ENCODE measurements at regions not wholly inside any gene's neighbourhood (a gene's known extent, or its start where the extent isn't known, plus 50 kb on each side); places are given as distances from the start of the nearest gene placed in this dataset.
"Not testable (repeated sequence)": the region's sequence is repeated elsewhere in the genome, so short reads cannot be mapped to it uniquely, and the experiment has no call there.

DNA sequence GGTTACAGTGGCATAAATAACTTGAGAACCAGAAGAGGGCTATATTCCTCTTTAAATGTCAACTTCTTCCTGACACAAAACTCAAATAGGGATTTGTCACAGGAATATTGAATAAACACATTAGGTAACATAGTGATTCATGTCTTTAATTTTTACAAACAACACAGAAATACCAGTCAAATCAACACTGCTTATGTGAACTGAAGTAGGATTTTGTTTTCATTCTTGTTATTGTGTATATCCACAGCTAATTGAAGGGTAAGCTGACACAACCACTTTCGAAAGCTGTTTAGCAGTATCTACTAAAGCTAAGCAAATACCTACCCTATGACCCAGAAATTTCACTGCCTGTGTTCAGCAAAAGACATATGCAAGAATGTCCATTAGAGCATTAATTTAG, 120.4 kb upstream of the EOLA2 start:
- no peak for DNase-seq

DNA sequence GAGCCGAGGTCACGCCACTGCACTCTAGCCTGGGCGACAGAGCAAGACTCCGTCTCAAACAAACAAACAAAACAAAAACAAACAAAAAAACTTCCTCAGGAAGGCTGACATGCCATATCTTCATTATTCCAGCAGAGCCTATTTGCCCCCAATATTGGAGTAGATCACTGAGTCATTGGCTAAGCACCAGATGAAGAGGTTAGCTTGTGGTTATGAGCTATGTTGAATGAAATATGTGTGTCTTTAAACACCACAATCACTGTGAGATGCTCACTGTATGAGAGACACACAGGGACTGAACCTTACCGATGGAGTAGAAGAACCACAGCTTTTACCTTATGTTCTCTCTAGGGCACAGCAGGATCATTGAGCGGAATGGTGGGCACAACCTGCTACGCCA, 122.1 kb upstream of the EOLA2 start:
- DNase-seq = no peak

DNA sequence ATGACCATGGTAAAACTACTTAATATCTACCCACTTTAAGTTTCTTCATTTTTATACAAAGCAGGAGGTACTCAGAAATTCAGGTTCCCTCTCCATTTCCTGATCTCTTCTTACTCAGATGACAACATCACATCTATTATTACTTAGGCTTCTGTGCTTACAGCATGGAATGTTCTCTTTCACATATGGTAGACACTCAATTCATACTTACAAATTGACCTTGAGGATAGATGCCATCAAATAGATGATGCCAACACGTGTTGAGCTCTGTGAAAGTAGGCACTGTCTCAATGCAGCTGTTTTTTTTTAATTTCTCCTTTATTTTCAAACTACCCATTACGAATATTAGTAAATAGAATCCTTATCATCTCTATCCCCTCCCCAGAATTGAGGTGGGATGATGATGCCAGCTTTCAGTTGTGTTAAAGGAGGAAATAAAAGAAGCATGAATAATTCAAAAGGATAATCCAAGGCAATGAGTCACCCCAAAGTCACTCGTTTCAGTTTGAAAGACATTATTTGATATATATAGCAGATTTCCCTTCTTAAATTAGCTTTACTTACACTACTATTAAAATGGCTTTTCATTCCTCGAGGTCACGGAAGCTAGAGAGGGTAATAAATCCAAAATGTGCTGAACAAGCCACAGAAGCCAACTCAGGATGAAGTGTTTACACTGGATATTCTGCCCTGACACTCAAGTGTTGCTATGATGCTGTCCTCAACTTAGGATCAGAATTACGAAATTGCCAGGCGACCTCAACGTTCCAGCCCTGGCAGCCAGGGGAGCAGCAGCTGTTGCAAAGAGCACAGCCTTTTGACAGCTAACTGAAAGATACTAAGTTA, 124.2 kb upstream of the EOLA2 start:
- no peak for DNase-seq

DNA sequence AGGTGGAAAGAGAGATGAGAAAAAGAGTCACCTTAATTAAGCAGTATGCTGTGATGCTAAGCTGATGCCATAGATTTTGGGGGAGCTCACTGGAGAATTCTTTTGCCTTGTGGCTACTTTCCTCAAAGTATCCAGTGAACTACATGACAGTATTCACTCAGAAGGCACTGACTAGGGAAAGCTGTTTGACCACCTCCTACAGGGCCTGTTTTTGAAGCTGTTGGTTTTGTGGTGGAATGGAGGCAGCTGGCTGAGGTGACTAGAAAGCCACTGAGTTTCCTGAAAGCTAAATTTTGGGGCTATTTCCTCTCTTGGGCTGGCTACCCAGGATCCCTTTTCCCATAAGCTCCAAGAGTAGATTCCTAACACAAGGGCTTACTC, 124.8 kb upstream of the EOLA2 start:
- DNase-seq = no peak

DNA sequence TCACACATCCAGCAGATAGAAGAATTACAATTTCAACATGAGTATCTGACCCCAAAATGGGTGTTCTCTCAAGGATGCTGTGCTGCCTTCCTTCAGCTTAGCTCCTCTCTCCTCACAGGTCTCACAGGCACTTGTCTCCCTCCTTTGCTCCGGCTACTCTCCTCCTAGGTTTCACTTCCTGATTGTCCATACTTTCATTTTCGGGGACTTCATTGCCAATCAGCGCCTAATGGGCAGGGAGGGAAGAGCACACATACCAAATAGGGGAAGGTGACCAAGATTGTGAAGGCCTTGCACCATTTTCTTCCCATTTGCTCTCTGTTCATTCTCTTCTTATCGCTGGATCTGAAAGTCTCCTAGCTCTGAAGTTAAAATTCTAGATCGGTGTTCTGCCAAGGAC, 125.4 kb upstream of the EOLA2 start:
- DNase-seq = no peak

DNA sequence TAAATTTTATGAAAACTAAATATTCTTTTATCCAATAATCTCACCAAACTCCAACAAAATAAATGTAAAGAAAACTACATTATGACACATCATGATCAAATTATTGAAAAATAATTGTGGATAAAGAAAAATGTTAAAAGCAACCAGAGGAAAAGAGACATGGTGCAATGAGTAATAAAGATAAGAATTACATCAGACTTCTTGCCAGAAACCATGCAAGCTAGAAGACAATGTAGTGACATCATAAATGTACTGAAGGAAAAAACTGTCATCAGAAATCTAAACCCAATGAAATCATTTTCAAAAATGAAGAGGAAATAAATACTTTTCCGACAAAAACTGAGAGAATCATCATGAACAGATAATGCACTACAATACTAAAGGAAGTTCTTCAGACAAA, 135.9 kb upstream of the EOLA2 start:
- DNase-seq = no peak

DNA sequence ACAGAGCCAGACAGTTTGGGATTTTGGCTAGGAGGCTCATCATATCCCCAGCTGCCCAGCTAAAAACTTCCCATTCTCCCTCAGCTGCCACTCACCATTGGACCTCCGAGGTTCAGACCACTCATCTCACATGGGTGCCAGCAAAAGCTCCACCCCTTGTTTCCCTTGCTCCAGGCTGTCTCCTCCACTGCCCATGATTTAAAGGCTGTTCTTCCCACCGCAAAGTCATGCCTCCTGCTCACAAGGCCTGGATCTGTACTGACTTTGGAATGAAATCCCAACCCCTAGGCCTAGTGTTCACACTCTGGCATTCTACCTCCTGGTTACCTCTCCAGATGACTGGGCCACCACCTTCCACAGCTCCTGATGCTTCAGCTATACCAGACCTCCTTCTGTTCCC, 142.2 kb upstream of the EOLA2 start:
- no peak for DNase-seq

DNA sequence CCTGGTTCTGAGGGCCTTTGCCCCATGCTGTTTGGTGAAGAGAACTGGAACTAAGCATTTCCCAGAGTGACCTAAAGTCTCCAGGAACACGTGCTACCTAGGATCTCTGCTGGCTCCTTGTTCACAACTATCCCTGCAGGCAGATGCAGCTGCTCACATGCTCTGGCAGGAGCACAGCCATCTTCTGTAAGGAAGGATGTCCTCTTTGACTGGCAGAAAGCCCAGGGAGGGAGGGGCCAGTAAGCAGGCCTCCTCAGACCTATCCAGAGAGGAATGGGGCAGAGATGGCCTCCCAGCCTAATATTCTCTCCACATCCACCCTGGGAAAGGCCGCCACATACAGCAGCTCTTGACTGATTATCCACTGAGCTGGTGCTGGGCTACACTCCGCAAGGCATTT, 142.8 kb upstream of the EOLA2 start:
- DNase-seq = no peak

DNA sequence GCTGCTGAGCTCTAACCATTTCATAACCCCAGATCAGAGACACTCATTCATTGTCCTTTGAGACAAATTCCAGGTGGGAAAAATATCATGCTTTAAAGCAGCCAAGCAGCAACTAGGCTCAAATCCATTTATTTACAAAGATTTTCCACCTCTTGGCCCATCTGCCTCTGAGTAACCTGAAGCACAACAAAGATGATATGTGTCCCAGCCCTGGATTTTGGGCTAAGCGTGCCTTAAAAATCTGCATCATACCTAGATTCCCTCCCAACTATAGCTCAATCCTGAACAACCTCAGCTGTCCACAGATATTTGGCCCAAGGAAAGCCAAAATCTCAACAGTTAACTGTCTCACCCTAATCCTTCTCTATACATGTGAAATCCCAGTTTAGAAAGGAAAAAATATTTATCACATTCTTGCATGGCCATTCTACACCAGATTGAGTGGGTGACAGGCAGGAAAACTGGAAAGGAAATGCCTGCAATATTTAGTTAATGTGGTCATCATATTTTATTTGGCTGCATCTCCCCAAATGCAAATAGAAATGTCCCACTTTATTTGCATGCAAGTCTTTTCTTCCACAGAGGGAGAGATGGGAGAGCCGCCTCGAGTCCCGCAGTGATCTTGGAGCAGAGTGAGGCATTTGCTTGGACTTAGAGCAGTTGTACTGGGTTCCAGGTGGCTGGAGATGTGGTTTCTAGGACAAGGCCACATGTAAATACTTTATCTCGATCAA, 146.4 kb upstream of the EOLA2 start:
- no peak for DNase-seq

DNA sequence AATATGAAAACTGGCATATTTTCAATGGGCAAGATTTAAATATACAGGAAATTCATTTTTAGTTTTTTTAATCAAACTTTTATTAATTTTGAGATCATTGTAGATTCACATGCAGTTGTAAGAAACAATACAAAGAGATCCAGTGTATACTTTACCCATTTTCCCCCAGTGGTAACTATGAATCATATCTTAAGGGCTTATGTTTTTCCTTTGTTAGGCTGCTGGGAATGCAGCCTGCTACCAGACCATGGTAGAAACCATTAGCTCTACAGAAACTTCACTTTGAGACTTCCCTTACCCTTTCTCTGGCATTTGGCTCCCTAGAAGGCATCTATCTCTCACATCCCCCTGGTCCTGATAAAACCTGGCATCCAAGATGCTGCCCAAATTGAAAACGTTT, 147.6 kb upstream of the EOLA2 start:
- no peak for DNase-seq

DNA sequence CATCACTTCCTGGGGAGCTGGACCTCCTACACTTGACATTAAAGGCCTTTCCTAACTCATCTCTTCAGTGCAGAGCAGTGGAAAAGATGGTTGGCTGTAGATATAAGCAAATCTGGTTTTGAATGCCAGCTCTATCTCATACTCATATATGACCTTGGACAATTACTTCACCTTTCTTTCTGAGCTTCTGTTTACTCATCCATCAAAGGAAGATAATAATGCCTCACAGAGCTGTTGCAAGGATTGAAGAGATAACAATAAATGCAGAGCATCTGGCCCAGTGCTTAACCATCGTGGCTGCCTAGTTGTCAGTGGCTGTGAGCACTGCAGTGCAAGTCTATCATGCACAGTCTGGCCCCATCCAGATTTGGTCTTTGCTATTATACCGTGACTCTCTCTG, 148.1 kb upstream of the EOLA2 start:
- no peak for DNase-seq

DNA sequence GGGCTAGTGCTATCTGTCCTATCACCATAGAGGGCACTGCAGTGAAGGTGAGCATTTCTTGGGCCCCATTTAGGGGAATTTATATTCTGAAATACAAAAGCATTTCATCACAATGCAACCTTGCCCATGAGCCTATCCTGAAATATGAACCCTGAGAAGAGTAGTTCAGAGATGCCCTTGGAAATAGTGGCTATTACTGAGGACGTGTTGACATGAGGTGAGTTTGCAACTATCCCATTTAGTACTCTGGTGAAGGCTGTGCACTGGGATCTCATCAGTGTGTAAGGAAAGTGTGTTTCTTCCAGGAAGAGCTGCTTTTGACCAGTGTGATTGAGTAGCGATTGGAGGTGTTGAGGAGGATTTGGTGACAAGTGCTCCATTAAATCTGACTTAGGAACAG, 149.3 kb upstream of the EOLA2 start:
- DNase-seq = no peak

DNA sequence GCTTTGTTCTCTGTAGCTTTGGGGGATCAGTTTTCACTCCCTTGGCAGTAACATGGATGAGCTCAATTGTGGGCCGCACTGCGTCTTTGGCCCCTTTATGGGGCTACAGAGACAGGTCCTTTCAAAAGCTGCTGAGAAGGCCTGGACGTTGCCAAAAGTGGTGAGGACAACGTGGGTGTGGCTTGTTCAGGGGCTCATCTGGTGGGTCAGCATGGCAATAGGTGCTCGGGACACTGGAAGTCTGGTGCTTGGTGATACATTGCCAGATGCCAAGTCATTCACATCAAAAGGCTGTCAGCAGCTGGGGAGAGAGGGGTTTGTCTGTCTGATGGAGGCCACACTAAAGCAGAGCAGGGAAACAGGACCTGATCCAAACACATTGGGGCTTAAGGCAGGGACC, 149.8 kb upstream of the EOLA2 start:
- DNase-seq = no peak

DNA sequence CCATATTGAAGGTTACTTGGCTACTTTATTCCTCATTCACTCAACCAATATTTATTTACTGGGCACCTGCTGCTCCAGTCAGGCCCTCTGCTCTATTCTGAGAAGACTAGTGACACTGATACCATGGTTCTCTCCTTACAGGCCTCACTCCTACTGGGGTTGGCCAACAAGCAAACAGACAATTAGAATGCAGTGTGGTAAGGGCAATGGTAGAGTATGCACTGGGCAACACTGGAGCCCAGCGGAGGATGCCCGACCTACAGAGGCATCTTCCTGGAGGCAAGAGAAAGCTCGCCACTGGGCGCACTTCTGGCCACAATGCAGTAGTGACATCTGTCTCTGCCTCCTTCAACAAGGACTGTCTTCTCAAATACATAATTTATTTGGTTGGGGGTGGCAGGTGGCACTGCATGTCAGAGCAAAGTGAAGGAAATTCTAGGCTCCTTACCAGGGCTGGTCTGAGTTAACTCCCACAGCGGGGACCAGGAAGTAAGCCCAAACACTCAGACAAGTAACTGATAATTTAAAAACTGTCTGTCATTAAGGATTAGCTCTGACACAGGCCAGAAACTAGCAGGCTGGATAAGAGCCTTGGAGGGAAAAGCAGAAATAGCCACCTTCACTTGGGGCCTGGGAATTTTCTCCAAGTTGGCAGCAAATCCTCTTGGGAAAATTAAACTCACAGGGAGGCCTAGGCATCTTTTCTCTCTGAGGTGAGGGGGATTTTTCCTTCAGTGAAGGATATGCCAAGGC, 150.7 kb upstream of the EOLA2 start:
- DNase-seq = no peak

DNA sequence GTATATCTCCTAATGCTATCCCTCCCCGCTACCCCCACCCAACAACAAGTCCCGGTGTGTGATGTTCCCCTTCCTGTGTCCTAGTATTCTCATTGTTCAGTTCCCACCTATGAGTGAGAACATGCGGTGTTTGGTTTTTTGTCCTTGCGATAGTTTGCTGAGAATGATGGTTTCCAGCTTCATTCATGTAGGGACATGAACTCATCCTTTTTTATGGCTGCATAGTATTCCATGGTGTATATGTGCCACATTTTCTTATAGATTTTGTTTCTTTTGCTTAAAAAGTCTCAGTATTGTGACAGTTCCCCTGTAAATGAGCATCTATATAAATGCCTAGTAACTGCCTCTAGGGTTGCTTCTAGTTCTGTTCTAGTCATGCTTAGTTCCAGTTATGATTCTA, 153.0 kb upstream of the EOLA2 start:
- DNase-seq = not testable (repeated sequence)

DNA sequence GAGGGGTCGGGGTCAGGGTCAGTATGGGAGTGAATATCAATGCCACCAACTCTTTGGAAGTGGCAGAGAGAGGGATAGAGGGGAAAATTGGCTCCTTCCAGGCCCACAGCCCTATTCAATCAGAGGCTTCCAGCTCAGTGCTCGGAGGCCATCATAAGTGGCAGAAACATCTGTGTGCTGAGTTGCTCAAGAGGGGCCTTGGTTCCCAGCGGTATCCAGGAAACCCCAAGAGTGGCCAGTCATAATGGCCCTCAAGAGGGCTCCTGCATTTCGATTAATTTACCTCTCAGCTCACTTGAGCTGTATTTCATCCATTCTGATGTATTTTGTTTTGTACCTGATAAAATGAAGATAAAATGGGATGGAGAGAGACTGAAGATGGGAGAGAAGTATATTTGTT, 154.3 kb upstream of the EOLA2 start:
- no peak for DNase-seq

DNA sequence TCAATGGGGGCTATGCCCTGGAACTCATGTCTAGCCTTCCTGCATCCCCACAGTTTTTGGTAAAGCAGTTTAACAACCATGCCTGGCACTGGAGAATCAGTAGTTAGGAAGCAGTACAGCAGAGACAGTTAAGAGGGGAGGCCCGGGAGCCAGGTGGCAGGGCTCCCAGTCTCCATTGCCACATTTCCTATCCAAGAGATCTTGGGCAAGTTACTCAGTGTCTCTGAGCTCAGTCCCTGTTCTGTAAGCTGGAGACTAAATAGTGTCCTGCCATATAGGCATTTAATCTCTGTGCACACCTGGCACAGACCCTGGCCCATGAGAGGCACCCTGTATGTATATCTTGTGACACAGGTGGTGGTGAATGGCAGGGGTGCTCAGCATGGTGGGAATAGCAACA, 156.1 kb upstream of the EOLA2 start:
- no peak for DNase-seq

DNA sequence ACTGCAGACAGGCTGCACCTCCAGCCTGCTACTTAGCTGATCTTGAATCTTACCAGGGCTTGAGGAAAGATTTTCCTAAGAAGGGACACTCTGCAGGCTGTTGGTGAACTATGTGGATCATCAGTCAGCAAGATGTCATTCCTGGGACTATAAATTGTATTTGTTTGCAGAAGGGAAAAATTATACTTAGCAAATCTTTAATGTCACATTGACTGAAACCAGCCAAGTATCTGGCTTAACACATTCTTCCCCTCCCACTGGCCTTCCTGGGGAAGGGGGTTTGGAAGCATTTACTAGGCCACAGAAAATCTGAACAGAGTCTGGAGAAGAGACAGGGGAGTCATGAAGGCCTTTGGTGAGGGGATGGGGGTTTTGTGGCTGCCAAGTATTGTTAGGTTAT, 156.7 kb upstream of the EOLA2 start:
- DNase-seq = no peak

DNA sequence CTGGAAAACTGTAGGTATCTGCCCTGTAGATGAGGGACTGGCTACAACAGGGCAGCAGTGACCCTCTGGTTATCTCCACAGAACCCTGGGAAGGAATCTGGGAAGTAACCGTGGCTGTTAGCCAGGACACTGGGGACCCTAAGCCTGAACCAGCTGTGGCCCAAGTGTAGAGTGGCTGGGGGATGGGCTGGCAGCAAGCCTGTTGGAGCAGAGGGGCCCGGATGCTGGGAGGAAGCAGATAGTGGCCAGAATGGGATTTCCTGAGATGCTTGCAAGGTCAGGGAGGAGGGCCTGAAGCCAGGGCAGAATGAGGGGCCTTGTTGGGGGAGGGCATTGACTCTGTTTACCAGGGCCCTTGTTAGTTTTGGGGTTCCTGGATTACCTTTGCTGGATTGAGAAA, 161.0 kb upstream of the EOLA2 start:
- no peak for DNase-seq

DNA sequence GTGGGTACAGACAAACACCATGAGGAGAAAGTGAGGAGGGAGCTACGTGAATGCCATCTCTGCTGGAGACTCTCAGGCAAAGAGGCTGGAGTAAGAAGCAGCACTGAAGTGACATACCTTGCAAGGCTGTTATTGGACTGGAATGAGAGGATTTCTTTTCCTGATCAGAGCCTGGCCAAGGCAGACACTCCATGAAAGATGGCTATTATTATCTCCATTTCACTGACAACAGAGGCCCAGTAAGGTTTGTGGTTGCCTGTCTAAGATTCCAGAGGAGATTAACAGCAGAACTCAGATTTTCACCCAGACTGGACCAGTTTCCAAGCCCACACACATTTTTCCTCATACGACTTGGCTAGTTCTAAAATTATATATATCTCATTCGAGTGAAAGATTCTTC, 162.0 kb upstream of the EOLA2 start:
- no peak for DNase-seq

DNA sequence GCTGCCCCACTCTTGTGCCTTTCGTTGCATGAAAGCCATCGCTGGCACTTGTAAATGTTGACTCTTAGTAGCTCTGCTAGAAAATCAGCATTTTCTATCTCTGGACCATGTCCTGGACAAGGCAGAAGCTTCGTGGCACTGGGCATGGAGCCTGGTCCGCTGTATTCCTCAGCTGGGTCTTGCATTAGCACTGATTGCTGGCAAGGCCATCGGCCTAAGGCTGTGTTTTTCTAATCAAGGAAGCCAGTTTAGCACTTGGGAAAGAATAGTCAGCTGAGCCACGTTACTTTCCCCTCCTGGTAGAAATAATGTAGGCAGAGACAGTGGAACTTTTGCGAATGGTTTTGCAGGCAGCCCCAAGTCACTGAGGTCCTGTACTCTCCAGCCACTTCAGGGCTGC, 180.2 kb upstream of the EOLA2 start:
- DNase-seq = no peak

DNA sequence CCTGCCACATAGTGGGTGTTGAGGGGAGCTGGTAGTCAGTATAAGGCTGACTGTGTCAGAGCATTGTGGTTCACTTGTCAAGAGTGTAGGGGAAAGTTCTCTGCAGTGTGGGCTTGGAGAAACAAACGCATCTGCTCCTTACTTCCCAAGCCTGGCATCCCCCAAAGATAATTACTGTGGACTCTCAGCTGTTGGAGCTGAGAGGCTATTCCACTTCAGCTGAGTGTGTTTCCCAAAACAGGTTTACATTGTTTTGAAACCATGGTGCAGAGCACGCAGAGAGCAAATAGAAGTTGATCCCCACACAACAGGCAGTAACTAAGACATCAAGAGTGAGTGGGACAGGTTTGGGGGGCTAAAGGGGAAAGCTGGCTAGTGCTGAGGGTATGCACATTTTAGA, 181.0 kb upstream of the EOLA2 start:
- DNase-seq = no peak

DNA sequence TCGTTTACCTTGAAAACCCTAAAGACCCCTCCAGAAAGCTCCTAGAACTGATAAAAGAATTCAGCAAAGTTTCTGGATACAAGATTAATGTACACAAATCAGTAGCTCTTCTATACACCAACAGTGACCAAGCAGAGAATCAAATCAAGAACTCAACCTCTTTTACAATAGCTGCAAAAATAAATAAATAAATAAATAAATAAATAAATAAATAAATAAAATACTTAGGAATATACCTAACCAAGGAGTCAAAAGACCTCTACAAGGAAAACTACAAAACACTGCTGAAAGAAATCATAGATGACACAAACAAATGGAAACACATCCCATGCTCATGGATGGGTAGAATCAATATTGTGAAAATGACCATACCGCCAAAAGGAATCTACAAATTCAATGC, 186.8 kb upstream of the EOLA2 start:
- not testable (repeated sequence) for DNase-seq

DNA sequence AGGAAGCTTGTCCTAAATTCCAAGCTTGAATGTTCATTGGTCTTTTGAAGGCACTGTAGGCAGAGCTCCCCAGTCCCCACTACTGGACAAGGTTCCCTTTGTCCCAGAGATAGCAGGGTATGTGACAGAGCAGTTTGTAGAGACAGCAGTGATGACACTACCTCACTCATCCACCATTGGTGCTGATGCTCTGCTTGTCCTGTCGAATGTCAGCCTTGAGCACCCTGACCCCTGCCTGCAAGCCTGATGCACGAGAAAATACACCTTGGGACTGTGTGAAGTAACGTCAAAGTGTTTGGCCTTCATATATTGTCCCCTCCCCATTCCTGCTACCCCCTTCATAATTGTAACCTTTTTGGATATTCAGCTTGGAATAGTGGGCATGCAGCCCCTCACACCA, 188.9 kb upstream of the EOLA2 start:
- DNase-seq = no peak
